GM23338 (cell line): ENCODE measurements at regions not wholly inside any gene's neighbourhood (a gene's known extent, or its start where the extent isn't known, plus 50 kb on each side); places are given as distances from the start of the nearest gene placed in this dataset.

ENCODE experiments used
- EZH2 ChIP-seq: fragments of 200-600 bp; sonication (generic); IDR thresholded peaks from one replicate; pipeline ENCODE4 v1.8.0; 2017; ENCODE audit warnings: antibody characterized with exemption, mild to moderate bottlenecking, low read depth; ENCODE audit not compliant: unreplicated experiment
- EZH2phosphoT487 ChIP-seq: fragments of 200-600 bp; sonication (generic); IDR thresholded peaks from one replicate; pipeline ENCODE4 v1.8.1; 2018; ENCODE audit warnings: antibody characterized with exemption; ENCODE audit not compliant: unreplicated experiment
- POLR2AphosphoS5 ChIP-seq: IDR thresholded peaks from 2 replicates; pipeline ENCODE4 v1.6.1; 2016; ENCODE audit warnings: antibody characterized with exemption, low read depth
- STAT1 ChIP-seq: IDR thresholded peaks from one replicate; pipeline ENCODE4 v1.6.1; 2016; ENCODE audit warnings: antibody characterized with exemption; ENCODE audit not compliant: unreplicated experiment
- ZNF114 ChIP-seq: fragments of 250-450 bp; sonication (Bioruptor Pico); IDR thresholded peaks from 2 replicates; pipeline ENCODE4 v1.5.0; 2020; ENCODE audit warnings: mild to moderate bottlenecking, moderate library complexity
- ZNF331 ChIP-seq: fragments of 250-450 bp; sonication (Bioruptor Pico); IDR thresholded peaks from 2 replicates; pipeline ENCODE4 v1.5.0; 2020; ENCODE audit warnings: low read depth, mild to moderate bottlenecking, moderate library complexity
- TF ChIP-seq, protein P1 (sequence below), 2 experiments: fragments of 200-600 bp in 1 of 2; sonication (generic) in 1 of 2; conservative IDR thresholded peaks; 2 replicates each; pipeline versions ENCODE4 v1.5.1 to v1.6.1; 2016 to 2017; ENCODE audit warnings: antibody characterized with exemption in 2 of 2, low read depth in 2 of 2, mild to moderate bottlenecking in 2 of 2, moderate library complexity in 1 of 2
- TF ChIP-seq, protein P2 (sequence below): IDR thresholded peaks from 2 replicates; pipeline ENCODE4 v1.6.1; 2016; ENCODE audit warnings: antibody characterized with exemption
- TF ChIP-seq, protein P3 (sequence below): IDR thresholded peaks from one replicate; pipeline ENCODE4 v1.6.1; 2018; ENCODE audit warnings: antibody characterized with exemption; ENCODE audit not compliant: unreplicated experiment

DNA sequence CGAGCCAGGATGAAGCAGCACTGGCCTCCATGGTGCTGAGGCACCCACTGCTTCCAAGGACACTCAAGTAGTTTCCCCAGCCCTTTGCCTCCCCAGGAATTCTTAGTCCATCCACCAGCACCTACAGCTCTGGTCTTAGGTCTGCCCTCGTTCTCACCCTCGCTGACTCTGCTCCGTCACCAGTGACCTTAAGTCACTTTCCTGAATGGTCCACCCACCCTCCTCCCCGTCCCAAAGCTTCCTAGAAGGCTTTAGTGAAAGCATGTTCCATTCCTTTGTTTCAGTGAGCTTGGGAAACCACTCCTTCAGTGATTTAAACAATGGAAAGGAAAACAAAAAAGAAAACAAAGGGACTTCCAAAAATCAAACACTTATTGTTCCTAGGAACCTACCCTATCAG is 54.6 kb upstream of the MAP3K1 start:
- TF ChIP-seq POLR2AphosphoS5, result no peak
- TF ChIP-seq, protein P1, sequence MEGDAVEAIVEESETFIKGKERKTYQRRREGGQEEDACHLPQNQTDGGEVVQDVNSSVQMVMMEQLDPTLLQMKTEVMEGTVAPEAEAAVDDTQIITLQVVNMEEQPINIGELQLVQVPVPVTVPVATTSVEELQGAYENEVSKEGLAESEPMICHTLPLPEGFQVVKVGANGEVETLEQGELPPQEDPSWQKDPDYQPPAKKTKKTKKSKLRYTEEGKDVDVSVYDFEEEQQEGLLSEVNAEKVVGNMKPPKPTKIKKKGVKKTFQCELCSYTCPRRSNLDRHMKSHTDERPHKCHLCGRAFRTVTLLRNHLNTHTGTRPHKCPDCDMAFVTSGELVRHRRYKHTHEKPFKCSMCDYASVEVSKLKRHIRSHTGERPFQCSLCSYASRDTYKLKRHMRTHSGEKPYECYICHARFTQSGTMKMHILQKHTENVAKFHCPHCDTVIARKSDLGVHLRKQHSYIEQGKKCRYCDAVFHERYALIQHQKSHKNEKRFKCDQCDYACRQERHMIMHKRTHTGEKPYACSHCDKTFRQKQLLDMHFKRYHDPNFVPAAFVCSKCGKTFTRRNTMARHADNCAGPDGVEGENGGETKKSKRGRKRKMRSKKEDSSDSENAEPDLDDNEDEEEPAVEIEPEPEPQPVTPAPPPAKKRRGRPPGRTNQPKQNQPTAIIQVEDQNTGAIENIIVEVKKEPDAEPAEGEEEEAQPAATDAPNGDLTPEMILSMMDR (conservative IDR thresholded peaks at IDR 0.05; ENCODE audit: low read depth in 2 of 2), result no peak
- TF ChIP-seq EZH2phosphoT487, result no peak
- TF ChIP-seq, protein P2, sequence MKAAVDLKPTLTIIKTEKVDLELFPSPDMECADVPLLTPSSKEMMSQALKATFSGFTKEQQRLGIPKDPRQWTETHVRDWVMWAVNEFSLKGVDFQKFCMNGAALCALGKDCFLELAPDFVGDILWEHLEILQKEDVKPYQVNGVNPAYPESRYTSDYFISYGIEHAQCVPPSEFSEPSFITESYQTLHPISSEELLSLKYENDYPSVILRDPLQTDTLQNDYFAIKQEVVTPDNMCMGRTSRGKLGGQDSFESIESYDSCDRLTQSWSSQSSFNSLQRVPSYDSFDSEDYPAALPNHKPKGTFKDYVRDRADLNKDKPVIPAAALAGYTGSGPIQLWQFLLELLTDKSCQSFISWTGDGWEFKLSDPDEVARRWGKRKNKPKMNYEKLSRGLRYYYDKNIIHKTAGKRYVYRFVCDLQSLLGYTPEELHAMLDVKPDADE, result no peak
- TF ChIP-seq, protein P3, sequence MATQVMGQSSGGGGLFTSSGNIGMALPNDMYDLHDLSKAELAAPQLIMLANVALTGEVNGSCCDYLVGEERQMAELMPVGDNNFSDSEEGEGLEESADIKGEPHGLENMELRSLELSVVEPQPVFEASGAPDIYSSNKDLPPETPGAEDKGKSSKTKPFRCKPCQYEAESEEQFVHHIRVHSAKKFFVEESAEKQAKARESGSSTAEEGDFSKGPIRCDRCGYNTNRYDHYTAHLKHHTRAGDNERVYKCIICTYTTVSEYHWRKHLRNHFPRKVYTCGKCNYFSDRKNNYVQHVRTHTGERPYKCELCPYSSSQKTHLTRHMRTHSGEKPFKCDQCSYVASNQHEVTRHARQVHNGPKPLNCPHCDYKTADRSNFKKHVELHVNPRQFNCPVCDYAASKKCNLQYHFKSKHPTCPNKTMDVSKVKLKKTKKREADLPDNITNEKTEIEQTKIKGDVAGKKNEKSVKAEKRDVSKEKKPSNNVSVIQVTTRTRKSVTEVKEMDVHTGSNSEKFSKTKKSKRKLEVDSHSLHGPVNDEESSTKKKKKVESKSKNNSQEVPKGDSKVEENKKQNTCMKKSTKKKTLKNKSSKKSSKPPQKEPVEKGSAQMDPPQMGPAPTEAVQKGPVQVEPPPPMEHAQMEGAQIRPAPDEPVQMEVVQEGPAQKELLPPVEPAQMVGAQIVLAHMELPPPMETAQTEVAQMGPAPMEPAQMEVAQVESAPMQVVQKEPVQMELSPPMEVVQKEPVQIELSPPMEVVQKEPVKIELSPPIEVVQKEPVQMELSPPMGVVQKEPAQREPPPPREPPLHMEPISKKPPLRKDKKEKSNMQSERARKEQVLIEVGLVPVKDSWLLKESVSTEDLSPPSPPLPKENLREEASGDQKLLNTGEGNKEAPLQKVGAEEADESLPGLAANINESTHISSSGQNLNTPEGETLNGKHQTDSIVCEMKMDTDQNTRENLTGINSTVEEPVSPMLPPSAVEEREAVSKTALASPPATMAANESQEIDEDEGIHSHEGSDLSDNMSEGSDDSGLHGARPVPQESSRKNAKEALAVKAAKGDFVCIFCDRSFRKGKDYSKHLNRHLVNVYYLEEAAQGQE, result no peak
- TF ChIP-seq STAT1, result no peak
- TF ChIP-seq ZNF331, result no peak
- no peak for TF ChIP-seq ZNF114 (CRISPR knock-in tag)
- TF ChIP-seq EZH2, result no peak
